SW 1271 (cell line): ENCODE measurements at regions not wholly inside any gene's neighbourhood (a gene's known extent, or its start where the extent isn't known, plus 50 kb on each side); places are given as distances from the start of the nearest gene placed in this dataset.
"Not testable (repeated sequence)": the region's sequence is repeated elsewhere in the genome, so short reads cannot be mapped to it uniquely, and the experiment has no call there.

Experiments
- DNase-seq, 2 experiments: peaks; one replicate each; lab custom pipeline; 2025; lab: John Stamatoyannopoulos, UW

- no peak for DNase-seq
Measured at GRCh38 chr10:33611423-33611822, 277.0 kb upstream of the NRP1 start.

GRCh38 chr10:33609546-33609945, 275.1 kb upstream of the NRP1 start:
- DNase-seq = no peak

- no peak for DNase-seq
Measured at GRCh38 chr10:33602278-33602677, 267.8 kb upstream of the NRP1 start.

GRCh38 chr10:33600381-33600780, 265.9 kb upstream of the NRP1 start:
- no peak for DNase-seq

GRCh38 chr10:33596422-33596821, 262.0 kb upstream of the NRP1 start:
- no peak for DNase-seq

- DNase-seq = no peak
Measured at GRCh38 chr10:33594475-33594874, 260.0 kb upstream of the NRP1 start.

- no peak for DNase-seq
Measured at GRCh38 chr10:33588974-33589600, 254.6 kb upstream of the NRP1 start.

GRCh38 chr10:33584596-33584995, 250.1 kb upstream of the NRP1 start:
- not testable (repeated sequence) for DNase-seq

GRCh38 chr10:33579996-33580395, 245.5 kb upstream of the NRP1 start:
- no peak for DNase-seq

- DNase-seq = no peak
Measured at GRCh38 chr10:33573606-33574005, 239.1 kb upstream of the NRP1 start.

- DNase-seq = no peak
Measured at GRCh38 chr10:33571616-33572015, 237.1 kb upstream of the NRP1 start.

- DNase-seq = no peak
Measured at GRCh38 chr10:33570495-33570894, 236.0 kb upstream of the NRP1 start.

- no peak for DNase-seq
Measured at GRCh38 chr10:33569702-33570101, 235.2 kb upstream of the NRP1 start.

GRCh38 chr10:33566426-33566825, 232.0 kb upstream of the NRP1 start:
- DNase-seq = no peak

GRCh38 chr10:33566001-33566400, 231.5 kb upstream of the NRP1 start:
- DNase-seq = no peak

- no peak for DNase-seq
Measured at GRCh38 chr10:33565231-33565630, 230.8 kb upstream of the NRP1 start.

GRCh38 chr10:33559105-33559504, 224.6 kb upstream of the NRP1 start:
- DNase-seq = no peak

GRCh38 chr10:33557313-33557712, 222.8 kb upstream of the NRP1 start:
- DNase-seq = no peak

- DNase-seq = no peak
Measured at GRCh38 chr10:33556620-33557019, 222.2 kb upstream of the NRP1 start.

GRCh38 chr10:33556103-33556502, 221.6 kb upstream of the NRP1 start:
- DNase-seq = no peak

- no peak for DNase-seq
Measured at GRCh38 chr10:33553748-33554571, 219.5 kb upstream of the NRP1 start.

- DNase-seq = no peak
Measured at GRCh38 chr10:33552290-33552689, 217.8 kb upstream of the NRP1 start.

GRCh38 chr10:33550811-33551210, 216.3 kb upstream of the NRP1 start:
- DNase-seq = no peak

- no peak for DNase-seq
Measured at GRCh38 chr10:33547976-33548375, 213.5 kb upstream of the NRP1 start.
